AG04450 (cell line): ENCODE measurements at regions not wholly inside any gene's neighbourhood (a gene's known extent, or its start where the extent isn't known, plus 50 kb on each side); places are given as distances from the start of the nearest gene placed in this dataset.

ENCODE experiments used
- CTCF ChIA-PET: fragments of 300-600, 350-600 bp; formaldehyde crosslinking; extraction: SDS; loops from one replicate; lab custom pipeline; 2022; ENCODE audit warnings: antibody characterized with exemption, inconsistent platforms; lab: Charles Lee
- POLR2A ChIA-PET: fragments of 350-600 bp; formaldehyde crosslinking; extraction: SDS; loops from one replicate; lab custom pipeline; 2021; ENCODE audit warnings: antibody characterized with exemption, inconsistent platforms; lab: Yijun Ruan, JAX
- DNase-seq: peaks from one replicate; pipeline ENCODE4 v3.0.0-alpha.2; 2011; ENCODE audit warnings: low read depth, low spot score
- H3K27ac ChIP-seq: one replicate; pipeline ENCODE4 v1.5.1; 2012; ENCODE audit warnings: low read depth, low read length, control low read depth
- H3K27me3 ChIP-seq: one replicate; pipeline ENCODE4 v1.6.0; 2012; ENCODE audit warnings: low read length; ENCODE audit not compliant: control insufficient read depth, insufficient read depth
- H3K4me3 ChIP-seq: 2 replicates; pipeline ENCODE4 v1.5.1; 2011; ENCODE audit warnings: mild to moderate bottlenecking, low read depth, low read length, control low read depth
- H3K9me3 ChIP-seq: 2 replicates; pipeline ENCODE4 v1.5.1; 2012; ENCODE audit warnings: low read length; ENCODE audit not compliant: control insufficient read depth, insufficient read depth
- TF ChIP-seq, protein P1 (sequence below): IDR thresholded peaks from 2 replicates; pipeline ENCODE4 v1.5.1; 2011; ENCODE audit warnings: low read depth, low read length, control low read depth, inconsistent platforms

GRCh38 chr5:124079062-124079461 is 567.1 kb downstream of the CSNK1G3 start:
- no peaks in the 10 kb centered on the region for H3K27me3 ChIP-seq
- TF ChIP-seq, protein P1, sequence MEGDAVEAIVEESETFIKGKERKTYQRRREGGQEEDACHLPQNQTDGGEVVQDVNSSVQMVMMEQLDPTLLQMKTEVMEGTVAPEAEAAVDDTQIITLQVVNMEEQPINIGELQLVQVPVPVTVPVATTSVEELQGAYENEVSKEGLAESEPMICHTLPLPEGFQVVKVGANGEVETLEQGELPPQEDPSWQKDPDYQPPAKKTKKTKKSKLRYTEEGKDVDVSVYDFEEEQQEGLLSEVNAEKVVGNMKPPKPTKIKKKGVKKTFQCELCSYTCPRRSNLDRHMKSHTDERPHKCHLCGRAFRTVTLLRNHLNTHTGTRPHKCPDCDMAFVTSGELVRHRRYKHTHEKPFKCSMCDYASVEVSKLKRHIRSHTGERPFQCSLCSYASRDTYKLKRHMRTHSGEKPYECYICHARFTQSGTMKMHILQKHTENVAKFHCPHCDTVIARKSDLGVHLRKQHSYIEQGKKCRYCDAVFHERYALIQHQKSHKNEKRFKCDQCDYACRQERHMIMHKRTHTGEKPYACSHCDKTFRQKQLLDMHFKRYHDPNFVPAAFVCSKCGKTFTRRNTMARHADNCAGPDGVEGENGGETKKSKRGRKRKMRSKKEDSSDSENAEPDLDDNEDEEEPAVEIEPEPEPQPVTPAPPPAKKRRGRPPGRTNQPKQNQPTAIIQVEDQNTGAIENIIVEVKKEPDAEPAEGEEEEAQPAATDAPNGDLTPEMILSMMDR, result no peak
- H3K4me3 ChIP-seq, result no peak overlapping the region
- H3K27ac ChIP-seq, result no peak overlapping the region
- CTCF ChIA-PET, result no interaction called here
- no peak for DNase-seq
- H3K9me3 ChIP-seq, result no peaks in the 10 kb centered on the region
- POLR2A ChIA-PET, result no interaction called here

DNA sequence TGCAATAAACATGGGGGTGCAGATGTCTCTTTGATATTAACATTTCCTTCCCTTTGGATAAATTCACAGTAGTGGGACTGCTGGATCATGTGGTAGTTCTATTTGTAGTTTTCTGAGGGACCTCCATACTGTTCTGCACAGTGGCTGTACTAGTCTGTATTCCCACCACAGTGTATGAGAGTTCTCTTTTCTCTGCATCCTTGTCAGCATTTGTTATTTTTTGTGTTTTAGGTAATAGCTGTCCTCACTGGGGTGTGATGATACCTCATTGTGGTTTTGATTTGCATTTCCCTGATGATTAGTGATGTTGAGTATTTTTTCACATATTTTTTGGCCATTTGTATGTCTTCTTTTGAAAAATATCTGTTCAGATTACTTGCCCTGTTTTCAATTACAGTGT is 562.5 kb downstream of the CSNK1G3 start:
- TF ChIP-seq, protein P1, result no peak
- no peaks in the 10 kb centered on the region for H3K9me3 ChIP-seq
- no peak for DNase-seq
- no peak overlapping the region for H3K4me3 ChIP-seq
- no peak overlapping the region for H3K27ac ChIP-seq
- CTCF ChIA-PET, result no interaction called here
- POLR2A ChIA-PET, result no interaction called here
- H3K27me3 ChIP-seq, result no peaks in the 10 kb centered on the region

GRCh38 chr5:124072570-124072969 is 560.6 kb downstream of the CSNK1G3 start:
- no peak for DNase-seq
- POLR2A ChIA-PET, result no interaction called here
- H3K27ac ChIP-seq, result no peak overlapping the region
- no peaks in the 10 kb centered on the region for H3K9me3 ChIP-seq
- CTCF ChIA-PET, result no interaction called here
- H3K27me3 ChIP-seq, result no peaks in the 10 kb centered on the region
- no peak overlapping the region for H3K4me3 ChIP-seq
- TF ChIP-seq, protein P1, result no peak

GRCh38 chr5:124071039-124071438 is 559.1 kb downstream of the CSNK1G3 start:
- TF ChIP-seq, protein P1, result no peak
- Histone ChIP-seq H3K4me3 (no peak overlapping the region), H3K27ac (no peak overlapping the region), H3K9me3 (no peaks in the 10 kb centered on the region), H3K27me3 (no peaks in the 10 kb centered on the region)
- ChIA-PET POLR2A (no interaction called here), CTCF (no interaction called here)
- DNase-seq, result no peak

DNA sequence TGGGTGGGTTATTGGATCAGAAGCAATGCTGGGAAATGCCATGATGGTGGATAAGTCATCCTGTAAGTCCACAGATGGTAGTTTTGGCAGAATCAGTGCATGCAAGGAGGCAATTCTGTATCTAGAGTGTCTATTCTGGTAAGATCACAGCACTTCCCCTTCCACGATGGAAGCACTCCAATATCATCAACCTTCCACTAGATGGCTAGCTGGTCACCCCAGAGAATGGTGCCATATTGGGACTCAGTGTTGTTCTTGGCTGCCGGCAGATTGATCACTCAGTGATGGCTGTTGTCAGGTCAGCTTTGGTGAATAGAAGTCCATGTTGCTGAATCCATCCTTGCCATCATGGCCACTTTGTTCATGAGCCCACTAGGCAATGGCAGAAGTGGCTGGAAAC is 553.5 kb downstream of the CSNK1G3 start:
- TF ChIP-seq, protein P1, result no peak
- Histone ChIP-seq H3K4me3 (no peak overlapping the region), H3K9me3 (no peaks in the 10 kb centered on the region), H3K27me3 (no peaks in the 10 kb centered on the region), H3K27ac (no peak overlapping the region)
- DNase-seq, result no peak
- ChIA-PET POLR2A (no interaction called here), CTCF (no interaction called here)
